ENCODE measurements at regions not wholly inside any gene's neighbourhood (a gene's known extent, or its start where the extent isn't known, plus 50 kb on each side); places are given as distances from the start of the nearest gene placed in this dataset.
"Not testable (repeated sequence)": the region's sequence is repeated elsewhere in the genome, so short reads cannot be mapped to it uniquely, and the experiment has no call there.

- Histone ChIP-seq H3K4me3 (no peak overlapping the region), H3K9me3 (no peaks in the 10 kb centered on the region), H3K4me1 (no peaks in the 10 kb centered on the region), H3K27ac (no peak overlapping the region), H3K36me3 (no peaks in the 10 kb centered on the region), H3K9ac (ENCODE audit: low read depth in 2 of 2, low read length in 2 of 2) (no peak overlapping the region), H3K27me3 (no peaks in the 10 kb centered on the region)
- no peak for DNase-seq
- intact Hi-C loops (cut with DNase I): no loop called here
- TF ChIP-seq, protein P1, sequence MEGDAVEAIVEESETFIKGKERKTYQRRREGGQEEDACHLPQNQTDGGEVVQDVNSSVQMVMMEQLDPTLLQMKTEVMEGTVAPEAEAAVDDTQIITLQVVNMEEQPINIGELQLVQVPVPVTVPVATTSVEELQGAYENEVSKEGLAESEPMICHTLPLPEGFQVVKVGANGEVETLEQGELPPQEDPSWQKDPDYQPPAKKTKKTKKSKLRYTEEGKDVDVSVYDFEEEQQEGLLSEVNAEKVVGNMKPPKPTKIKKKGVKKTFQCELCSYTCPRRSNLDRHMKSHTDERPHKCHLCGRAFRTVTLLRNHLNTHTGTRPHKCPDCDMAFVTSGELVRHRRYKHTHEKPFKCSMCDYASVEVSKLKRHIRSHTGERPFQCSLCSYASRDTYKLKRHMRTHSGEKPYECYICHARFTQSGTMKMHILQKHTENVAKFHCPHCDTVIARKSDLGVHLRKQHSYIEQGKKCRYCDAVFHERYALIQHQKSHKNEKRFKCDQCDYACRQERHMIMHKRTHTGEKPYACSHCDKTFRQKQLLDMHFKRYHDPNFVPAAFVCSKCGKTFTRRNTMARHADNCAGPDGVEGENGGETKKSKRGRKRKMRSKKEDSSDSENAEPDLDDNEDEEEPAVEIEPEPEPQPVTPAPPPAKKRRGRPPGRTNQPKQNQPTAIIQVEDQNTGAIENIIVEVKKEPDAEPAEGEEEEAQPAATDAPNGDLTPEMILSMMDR (IDR thresholded peaks at IDR 0.05): no peak
These were observed 216.2 kb upstream of the PRKCQ start for GRCh38 chr10:6796231-6796630.

GRCh38 chr10:6795541-6795940 is 215.5 kb upstream of the PRKCQ start:
- Histone ChIP-seq H3K27me3 (no peaks in the 10 kb centered on the region), H3K27ac (no peak overlapping the region), H3K4me1 (no peaks in the 10 kb centered on the region), H3K9me3 (no peaks in the 10 kb centered on the region), H3K36me3 (no peaks in the 10 kb centered on the region), H3K4me3 (no peak overlapping the region), H3K9ac (ENCODE audit: low read depth in 2 of 2, low read length in 2 of 2) (no peak overlapping the region)
- intact Hi-C loops (cut with DNase I): no loop called here
- TF ChIP-seq, protein P1 (IDR thresholded peaks at IDR 0.05): no peak
- DNase-seq: no peak

GRCh38 chr10:6794841-6795240 is 214.8 kb upstream of the PRKCQ start:
- H3K36me3 ChIP-seq; intact Hi-C loops (cut with DNase I); H3K27me3 ChIP-seq; H3K4me3 ChIP-seq; H3K9me3 ChIP-seq; H3K4me1 ChIP-seq; H3K27ac ChIP-seq; DNase-seq; H3K9ac ChIP-seq (ENCODE audit: low read depth in 2 of 2, low read length in 2 of 2): not testable (repeated sequence)

DNA sequence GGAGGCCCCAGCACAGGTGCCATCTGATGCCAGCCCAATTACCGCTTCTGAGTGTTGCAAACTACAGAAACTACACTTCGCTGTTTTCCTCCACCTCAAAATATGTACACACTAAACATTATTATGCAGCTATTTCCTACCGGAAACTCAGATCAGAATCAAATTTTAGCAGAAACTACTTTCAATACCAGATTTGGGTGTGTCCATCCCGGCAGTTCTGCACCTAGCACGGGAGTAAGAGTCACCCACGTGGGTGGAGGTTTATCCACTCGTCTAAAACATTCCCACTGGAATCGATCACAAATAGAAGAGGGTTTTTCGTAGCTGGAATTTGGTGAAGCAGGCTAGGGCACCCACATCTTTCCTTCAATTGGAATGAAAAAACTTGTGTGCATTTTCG is 214.4 kb upstream of the PRKCQ start:
- no peak for DNase-seq
- Histone ChIP-seq H3K27ac (no peak overlapping the region), H3K4me3 (no peak overlapping the region), H3K4me1 (no peaks in the 10 kb centered on the region), H3K27me3 (no peaks in the 10 kb centered on the region), H3K9me3 (no peaks in the 10 kb centered on the region), H3K36me3 (no peaks in the 10 kb centered on the region), H3K9ac (ENCODE audit: low read depth in 2 of 2, low read length in 2 of 2) (no peak overlapping the region)
- TF ChIP-seq, protein P1 (IDR thresholded peaks at IDR 0.05): no peak
- intact Hi-C loops (cut with DNase I): no loop called here

DNA sequence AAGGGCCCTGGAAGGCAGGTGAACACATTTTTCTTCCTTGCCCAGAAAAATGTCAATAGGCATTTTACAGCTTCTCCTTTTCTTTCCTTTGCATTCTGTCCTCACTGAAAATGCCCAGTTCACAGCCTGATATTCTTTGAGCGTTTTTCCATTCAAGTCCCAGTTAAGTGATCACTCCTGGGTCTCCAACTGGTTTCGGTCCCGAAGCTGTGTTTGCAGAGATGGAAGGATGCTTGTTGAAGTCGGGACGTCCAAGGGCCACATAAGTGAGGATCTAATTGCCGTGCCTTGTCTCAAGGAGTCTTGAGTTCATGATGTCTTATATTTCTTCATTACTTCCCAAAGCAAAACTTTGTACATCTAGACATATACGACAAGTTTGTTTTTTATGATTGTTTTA is 208.7 kb upstream of the PRKCQ start:
- Histone ChIP-seq H3K27ac (no peak overlapping the region), H3K36me3 (no peaks in the 10 kb centered on the region), H3K9me3 (no peaks in the 10 kb centered on the region), H3K4me3 (no peak overlapping the region), H3K4me1 (no peaks in the 10 kb centered on the region), H3K9ac (ENCODE audit: low read depth in 2 of 2, low read length in 2 of 2) (no peak overlapping the region), H3K27me3 (no peaks in the 10 kb centered on the region)
- TF ChIP-seq, protein P1 (IDR thresholded peaks at IDR 0.05): no peak
- DNase-seq: no peak
- intact Hi-C loops (cut with DNase I): no loop called here

DNA sequence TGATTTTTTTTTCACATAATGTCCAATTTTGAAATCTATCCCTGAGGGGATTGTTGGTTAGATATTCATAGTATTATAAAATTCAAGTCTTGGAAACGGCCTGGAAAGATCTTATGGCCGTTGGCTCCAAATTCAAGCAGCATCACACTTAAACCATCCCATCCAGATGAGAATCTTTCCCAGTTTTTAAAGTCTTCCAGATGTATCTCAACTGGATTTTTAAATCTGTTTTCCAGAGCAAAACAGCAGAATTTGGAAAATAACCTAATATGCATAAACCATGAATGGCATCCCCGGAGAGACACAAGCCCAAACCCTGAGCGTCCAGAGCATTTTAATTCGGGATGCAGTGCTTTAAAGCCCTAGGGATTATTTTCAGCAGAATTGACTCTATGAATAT is 208.2 kb upstream of the PRKCQ start:
- Histone ChIP-seq H3K4me1 (no peaks in the 10 kb centered on the region), H3K36me3 (no peaks in the 10 kb centered on the region), H3K27me3 (no peaks in the 10 kb centered on the region), H3K9ac (ENCODE audit: low read depth in 2 of 2, low read length in 2 of 2) (no peak overlapping the region), H3K27ac (no peak overlapping the region), H3K9me3 (no peaks in the 10 kb centered on the region), H3K4me3 (no peak overlapping the region)
- no peak for DNase-seq
- TF ChIP-seq, protein P1 (IDR thresholded peaks at IDR 0.05): no peak
- intact Hi-C loops (cut with DNase I): no loop called here
